H9 (cell line): ENCODE measurements at regions not wholly inside any gene's neighbourhood (a gene's known extent, or its start where the extent isn't known, plus 50 kb on each side); places are given as distances from the start of the nearest gene placed in this dataset.

Experiments
- DNase-seq: peaks from one replicate; pipeline ENCODE4 v3.0.0-alpha.2; 2017
- H2AFZ ChIP-seq: one replicate; pipeline ENCODE4 v1.6.1; 2013; ENCODE audit warnings: mild to moderate bottlenecking, low read length, control low read depth, moderate library complexity
- H2AK5ac ChIP-seq: 2 replicates; pipeline ENCODE4 v1.6.1; 2013; ENCODE audit warnings: low read length, control low read depth, mixed read lengths; ENCODE audit not compliant: insufficient read length
- H2BK120ac ChIP-seq: one replicate; pipeline ENCODE4 v1.6.1; 2013; ENCODE audit warnings: low read depth, mild to moderate bottlenecking, low read length, control low read depth, inconsistent platforms; ENCODE audit not compliant: poor library complexity, severe bottlenecking
- H2BK12ac ChIP-seq: 2 replicates; pipeline ENCODE4 v1.6.1; 2013; ENCODE audit warnings: low read length, control low read depth, mixed read lengths, low read depth; ENCODE audit not compliant: insufficient read length
- H2BK15ac ChIP-seq: 2 replicates; pipeline ENCODE4 v1.6.1; 2013; ENCODE audit warnings: low read depth, low read length, control low read depth
- H2BK20ac ChIP-seq: one replicate; pipeline ENCODE4 v1.6.1; 2013; ENCODE audit warnings: low read depth, mild to moderate bottlenecking, low read length, control low read depth, inconsistent platforms; ENCODE audit not compliant: poor library complexity, severe bottlenecking
- H2BK5ac ChIP-seq: 2 replicates; pipeline ENCODE4 v1.6.1; 2013; ENCODE audit warnings: low read length, control low read depth, mixed read lengths; ENCODE audit not compliant: insufficient read length
- H3K14ac ChIP-seq: 2 replicates; pipeline ENCODE4 v1.6.1; 2013; ENCODE audit warnings: low read length, control low read depth; ENCODE audit not compliant: insufficient read depth
- H3K18ac ChIP-seq: 2 replicates; pipeline ENCODE4 v1.6.1; 2013; ENCODE audit warnings: low read depth, mild to moderate bottlenecking, mixed read lengths, low read length, control low read depth; ENCODE audit not compliant: insufficient read length
- H3K23ac ChIP-seq: 2 replicates; pipeline ENCODE4 v1.6.1; 2013; ENCODE audit warnings: low read length, control low read depth, mixed read lengths, low read depth; ENCODE audit not compliant: insufficient read length
- H3K23me2 ChIP-seq: 2 replicates; pipeline ENCODE4 v1.6.1; 2013; ENCODE audit warnings: low read depth, mild to moderate bottlenecking, mixed read lengths, low read length, control low read depth; ENCODE audit not compliant: insufficient read length, poor library complexity, severe bottlenecking
- H3K27ac ChIP-seq: 2 replicates; pipeline ENCODE4 v1.5.1; 2013; ENCODE audit warnings: low read length, control low read depth, mixed read lengths, low read depth; ENCODE audit not compliant: insufficient read length
- H3K27me3 ChIP-seq: 2 replicates; pipeline ENCODE4 v1.6.1; 2013; ENCODE audit warnings: low read length, control low read depth, inconsistent platforms; ENCODE audit not compliant: insufficient read depth
- H3K4ac ChIP-seq: 2 replicates; pipeline ENCODE4 v1.6.1; 2013; ENCODE audit warnings: low read depth, mild to moderate bottlenecking, control low read depth, inconsistent platforms, low read length, moderate library complexity
- H3K4me1 ChIP-seq: 2 replicates; pipeline ENCODE4 v1.6.1; 2013; ENCODE audit warnings: low read length, control low read depth, inconsistent platforms; ENCODE audit not compliant: insufficient read depth
- H3K4me2 ChIP-seq: 2 replicates; pipeline ENCODE4 v1.6.1; 2013; ENCODE audit warnings: low read length, control low read depth, mixed read lengths; ENCODE audit not compliant: insufficient read length, insufficient read depth
- H3K56ac ChIP-seq: 2 replicates; pipeline ENCODE4 v1.6.1; 2013; ENCODE audit warnings: low read depth, mild to moderate bottlenecking, mixed read lengths, low read length, control low read depth; ENCODE audit not compliant: insufficient read length
- H3K79me1 ChIP-seq: 2 replicates; pipeline ENCODE4 v1.6.1; 2013; ENCODE audit warnings: low read depth, mild to moderate bottlenecking, moderate library complexity, low read length, control low read depth, inconsistent platforms; ENCODE audit not compliant: insufficient read depth, poor library complexity, severe bottlenecking
- H3K79me2 ChIP-seq: 2 replicates; pipeline ENCODE4 v1.6.1; 2013; ENCODE audit warnings: low read length, control low read depth, inconsistent platforms; ENCODE audit not compliant: insufficient read depth
- H3K9ac ChIP-seq: 2 replicates; pipeline ENCODE4 v1.6.1; 2013; ENCODE audit warnings: low read length, control low read depth, mixed read lengths; ENCODE audit not compliant: insufficient read length; ENCODE audit errors: extremely low read depth
- H3K9me3 ChIP-seq: one replicate; pipeline ENCODE4 v1.6.1; 2013; ENCODE audit warnings: low read depth, low read length, inconsistent platforms; ENCODE audit not compliant: control insufficient read depth
- H3T11ph ChIP-seq: one replicate; pipeline ENCODE4 v1.6.1; 2013; ENCODE audit warnings: mild to moderate bottlenecking, low read length, control low read depth, inconsistent platforms
- H4K20me1 ChIP-seq: one replicate; pipeline ENCODE4 v1.6.1; 2013; ENCODE audit not compliant: control insufficient read depth, insufficient read length, insufficient read depth
- H4K5ac ChIP-seq: 2 replicates; pipeline ENCODE4 v1.6.1; 2013; ENCODE audit warnings: low read depth, mild to moderate bottlenecking, mixed read lengths, low read length, control low read depth; ENCODE audit not compliant: insufficient read length
- H4K8ac ChIP-seq: replicated peaks from 2 replicates; pipeline ENCODE4 v1.6.1; 2013; ENCODE audit warnings: low read length, control low read depth, mixed read lengths, low read depth; ENCODE audit not compliant: insufficient read length
- H4K91ac ChIP-seq: 2 replicates; pipeline ENCODE4 v1.6.1; 2013; ENCODE audit warnings: low read depth, mild to moderate bottlenecking, moderate library complexity, mixed read lengths, low read length, control low read depth; ENCODE audit not compliant: insufficient read length
- H3K27ac Mint-ChIP-seq, 3 experiments: 2 replicates in 2 of 3; 3 replicates in 1 of 3; pipeline ENCODE4 v1.8.0; 2020 to 2021; ENCODE audit warnings: mixed read lengths in 3 of 3, mild to moderate bottlenecking in 1 of 3, moderate library complexity in 1 of 3
- H3K27me3 Mint-ChIP-seq: 2 replicates; pipeline ENCODE4 v1.8.0; 2021; ENCODE audit warnings: low read depth, mild to moderate bottlenecking, moderate library complexity, mixed read lengths
- H3K36me3 Mint-ChIP-seq, 3 experiments: 2 replicates in 2 of 3; 3 replicates in 1 of 3; pipeline ENCODE4 v1.8.0; 2020 to 2021; ENCODE audit warnings: low read depth in 3 of 3, mixed read lengths in 3 of 3; ENCODE audit not compliant: insufficient read depth in 1 of 3
- H3K4me1 Mint-ChIP-seq, 2 experiments: 2 replicates each; pipeline ENCODE4 v1.8.0; 2020; ENCODE audit warnings: mixed read lengths in 2 of 2
- H3K4me3 Mint-ChIP-seq, 2 experiments: 2 replicates in 1 of 2; 3 replicates in 1 of 2; pipeline ENCODE4 v1.8.0; 2020 to 2021; ENCODE audit warnings: mild to moderate bottlenecking in 2 of 2, mixed read lengths in 2 of 2, moderate library complexity in 1 of 2
- H3K9me3 Mint-ChIP-seq, 2 experiments: 2 replicates in 1 of 2; 3 replicates in 1 of 2; pipeline ENCODE4 v1.8.0; 2020; ENCODE audit warnings: mild to moderate bottlenecking in 2 of 2, mixed read lengths in 2 of 2, moderate library complexity in 1 of 2
- WGBS: extraction: QIAGEN DNeasy Blood & Tissue Kit; methylation state at CpG from one replicate; pipeline ENCODE4 v1.1.7; 2013; ENCODE audit warnings: missing lambda C conversion rate, low lambda C conversion rate, mixed read lengths; ENCODE audit not compliant: insufficient read length; ENCODE audit errors: extremely low coverage; 5-methylcytosine and 5-hydroxymethylcytosine counted together
- TF ChIP-seq, protein P1 (sequence below): fragments of 200-600 bp; sonication (generic); conservative IDR thresholded peaks from 3 replicates; pipeline ENCODE4 v1.8.0; 2021; ENCODE audit warnings: antibody characterized with exemption, mild to moderate bottlenecking

DNA sequence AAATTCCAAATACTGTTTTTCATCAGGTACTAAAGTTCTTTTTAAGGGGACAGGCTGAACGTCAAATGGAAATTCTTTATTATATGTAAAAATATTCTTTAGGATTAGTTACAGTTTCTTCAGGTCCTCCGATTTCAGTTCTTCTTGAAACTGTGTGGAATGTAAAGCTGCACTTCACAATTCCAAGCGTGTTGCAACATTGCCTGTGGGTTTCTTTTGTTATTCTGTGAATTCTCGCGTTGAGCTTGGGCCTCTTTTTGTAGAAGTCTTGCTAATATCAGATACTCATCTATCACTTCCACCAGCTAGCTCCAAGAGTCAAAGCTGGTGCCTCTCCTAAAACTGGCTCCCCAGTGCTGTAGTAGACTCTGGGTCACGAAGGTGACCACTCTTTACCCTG, 642.6 kb downstream of the METTL4 start:
- WGBS: no CpG with 5 or more reads among the region's 6 CpGs
- Histone ChIP-seq H2BK12ac (no peak overlapping the region), H2BK20ac (no peak overlapping the region), H3K27ac (no peak overlapping the region), H3K9me3 (no peaks in the 10 kb centered on the region), H3K79me2 (no peaks in the 10 kb centered on the region), H2BK120ac (no peak overlapping the region), H3K23me2 (no peaks in the 10 kb centered on the region), H3K23ac (no peak overlapping the region), H3K27me3 (no peaks in the 10 kb centered on the region), H2AFZ (no peak overlapping the region), H3K79me1 (no peaks in the 10 kb centered on the region), H4K5ac (no peak overlapping the region), H3K9ac (no peak overlapping the region), H3K4me2 (no peak overlapping the region), H4K20me1 (no peaks in the 10 kb centered on the region), H3K4ac (no peak overlapping the region), H3K56ac (no peak overlapping the region), H3K4me1 (no peaks in the 10 kb centered on the region), H3K18ac (no peak overlapping the region), H2BK5ac (no peak overlapping the region), H3T11ph (no peak overlapping the region), H3K14ac (no peak overlapping the region), H2BK15ac (no peak overlapping the region), H4K8ac (no peak overlapping the region), H4K91ac (no peak overlapping the region), H2AK5ac (no peak overlapping the region)
- Mint-ChIP-seq H3K27ac (no peak overlapping the region), H3K27me3 (no peaks in the 10 kb centered on the region), H3K4me1 (peaks cover 19% of the 10 kb centered on the region in 2 experiments), H3K36me3 (peaks cover 0 to 4% (median 2%) of the 10 kb centered on the region in 3 experiments; a peak in 4 of 7 replicates), H3K4me3 (no peak overlapping the region), H3K9me3 (peaks cover 3 to 5% of the 10 kb centered on the region in 2 experiments; a peak in 2 of 5 replicates)
- no peak for DNase-seq
- TF ChIP-seq, protein P1, sequence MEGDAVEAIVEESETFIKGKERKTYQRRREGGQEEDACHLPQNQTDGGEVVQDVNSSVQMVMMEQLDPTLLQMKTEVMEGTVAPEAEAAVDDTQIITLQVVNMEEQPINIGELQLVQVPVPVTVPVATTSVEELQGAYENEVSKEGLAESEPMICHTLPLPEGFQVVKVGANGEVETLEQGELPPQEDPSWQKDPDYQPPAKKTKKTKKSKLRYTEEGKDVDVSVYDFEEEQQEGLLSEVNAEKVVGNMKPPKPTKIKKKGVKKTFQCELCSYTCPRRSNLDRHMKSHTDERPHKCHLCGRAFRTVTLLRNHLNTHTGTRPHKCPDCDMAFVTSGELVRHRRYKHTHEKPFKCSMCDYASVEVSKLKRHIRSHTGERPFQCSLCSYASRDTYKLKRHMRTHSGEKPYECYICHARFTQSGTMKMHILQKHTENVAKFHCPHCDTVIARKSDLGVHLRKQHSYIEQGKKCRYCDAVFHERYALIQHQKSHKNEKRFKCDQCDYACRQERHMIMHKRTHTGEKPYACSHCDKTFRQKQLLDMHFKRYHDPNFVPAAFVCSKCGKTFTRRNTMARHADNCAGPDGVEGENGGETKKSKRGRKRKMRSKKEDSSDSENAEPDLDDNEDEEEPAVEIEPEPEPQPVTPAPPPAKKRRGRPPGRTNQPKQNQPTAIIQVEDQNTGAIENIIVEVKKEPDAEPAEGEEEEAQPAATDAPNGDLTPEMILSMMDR: no peak
